ENCODE measurements at regions not wholly inside any gene's neighbourhood (a gene's known extent, or its start where the extent isn't known, plus 50 kb on each side); places are given as distances from the start of the nearest gene placed in this dataset.

DNA sequence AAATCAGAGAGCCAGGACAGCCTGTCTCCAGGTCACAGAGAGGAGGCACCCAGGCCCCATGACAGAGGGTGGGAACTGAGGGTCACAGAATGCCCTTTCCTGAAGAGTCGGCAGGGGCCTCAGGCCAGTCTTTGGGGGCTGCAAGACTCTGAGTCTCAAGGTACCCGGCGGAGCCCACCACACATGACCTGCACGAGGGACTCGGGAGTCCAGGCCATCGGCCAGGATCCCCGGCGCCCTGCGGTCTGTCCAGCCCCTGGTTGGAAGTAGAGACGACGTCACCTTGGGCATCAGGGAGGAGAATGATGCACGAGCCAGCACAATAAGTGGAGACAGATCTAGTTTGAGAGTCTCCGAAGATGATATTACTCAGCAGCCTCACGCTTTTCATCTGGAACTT, 234.7 kb upstream of the SDK2 start:
- TF ChIP-seq, protein P1, sequence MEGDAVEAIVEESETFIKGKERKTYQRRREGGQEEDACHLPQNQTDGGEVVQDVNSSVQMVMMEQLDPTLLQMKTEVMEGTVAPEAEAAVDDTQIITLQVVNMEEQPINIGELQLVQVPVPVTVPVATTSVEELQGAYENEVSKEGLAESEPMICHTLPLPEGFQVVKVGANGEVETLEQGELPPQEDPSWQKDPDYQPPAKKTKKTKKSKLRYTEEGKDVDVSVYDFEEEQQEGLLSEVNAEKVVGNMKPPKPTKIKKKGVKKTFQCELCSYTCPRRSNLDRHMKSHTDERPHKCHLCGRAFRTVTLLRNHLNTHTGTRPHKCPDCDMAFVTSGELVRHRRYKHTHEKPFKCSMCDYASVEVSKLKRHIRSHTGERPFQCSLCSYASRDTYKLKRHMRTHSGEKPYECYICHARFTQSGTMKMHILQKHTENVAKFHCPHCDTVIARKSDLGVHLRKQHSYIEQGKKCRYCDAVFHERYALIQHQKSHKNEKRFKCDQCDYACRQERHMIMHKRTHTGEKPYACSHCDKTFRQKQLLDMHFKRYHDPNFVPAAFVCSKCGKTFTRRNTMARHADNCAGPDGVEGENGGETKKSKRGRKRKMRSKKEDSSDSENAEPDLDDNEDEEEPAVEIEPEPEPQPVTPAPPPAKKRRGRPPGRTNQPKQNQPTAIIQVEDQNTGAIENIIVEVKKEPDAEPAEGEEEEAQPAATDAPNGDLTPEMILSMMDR (IDR thresholded peaks at IDR 0.05 in 2 of 3, conservative IDR thresholded peaks at IDR 0.05 in 1 of 3; ENCODE audit: borderline replicate concordance in 1 of 3, insufficient read depth in 1 of 3, low read depth in 2 of 3, low read length in 2 of 3) = no peak
- no peak for TF ChIP-seq REST (IDR thresholded peaks at IDR 0.05; ENCODE audit: low read depth)
- no peak for TF ChIP-seq SP1 (IDR thresholded peaks at IDR 0.05; ENCODE audit: low read depth)
- TF ChIP-seq, protein P2, sequence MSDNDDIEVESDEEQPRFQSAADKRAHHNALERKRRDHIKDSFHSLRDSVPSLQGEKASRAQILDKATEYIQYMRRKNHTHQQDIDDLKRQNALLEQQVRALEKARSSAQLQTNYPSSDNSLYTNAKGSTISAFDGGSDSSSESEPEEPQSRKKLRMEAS (IDR thresholded peaks at IDR 0.05) = no peak
- no peak for TF ChIP-seq ELF1 (IDR thresholded peaks at IDR 0.05; ENCODE audit: borderline replicate concordance, low read depth)
- no peak for TF ChIP-seq JUND (IDR thresholded peaks at IDR 0.05)
- no peak for TF ChIP-seq ZNF274 (IDR thresholded peaks at IDR 0.05; ENCODE audit: low read depth, low read length)
- TF ChIP-seq CEBPB (IDR thresholded peaks at IDR 0.05; ENCODE audit: low read depth) = no peak
- no peak for TF ChIP-seq YY1 (IDR thresholded peaks at IDR 0.05; ENCODE audit: extremely low read depth, insufficient replicate concordance, low read depth, low read length)
- TF ChIP-seq, protein P3, sequence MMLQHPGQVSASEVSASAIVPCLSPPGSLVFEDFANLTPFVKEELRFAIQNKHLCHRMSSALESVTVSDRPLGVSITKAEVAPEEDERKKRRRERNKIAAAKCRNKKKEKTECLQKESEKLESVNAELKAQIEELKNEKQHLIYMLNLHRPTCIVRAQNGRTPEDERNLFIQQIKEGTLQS (IDR thresholded peaks at IDR 0.05) = no peak
- TF ChIP-seq POLR2AphosphoS5 (IDR thresholded peaks at IDR 0.05; ENCODE audit: low read depth, low read length) = no peak

All from HCT116 (cell line).